SK-N-SH (cell line): ENCODE measurements at regions not wholly inside any gene's neighbourhood (a gene's known extent, or its start where the extent isn't known, plus 50 kb on each side); places are given as distances from the start of the nearest gene placed in this dataset.

Source experiments
- CTCF ChIA-PET: fragments of 300-600, 350-600 bp; formaldehyde crosslinking; extraction: SDS; loops from one replicate; lab custom pipeline; 2021; lab: Yijun Ruan, JAX
- POLR2A ChIA-PET: fragments of 350-600 bp; sonication (Branson Sonifier 250); formaldehyde crosslinking; extraction: SDS; loops from one replicate; lab custom pipeline; 2020; ENCODE audit warnings: antibody characterized with exemption, inconsistent platforms; lab: Yijun Ruan, JAX
- DNase-seq: peaks from one replicate; pipeline ENCODE4 v3.0.0; 2012
- H2AFZ ChIP-seq: fragments of 200-600 bp; sonication (generic); 2 replicates; pipeline ENCODE4 v1.8.1; 2016; ENCODE audit warnings: antibody characterized with exemption, mild to moderate bottlenecking, low read depth
- H3F3A ChIP-seq: fragments of 200-600 bp; sonication (generic); replicated peaks from 2 replicates; pipeline ENCODE3; 2016; ENCODE audit warnings: antibody characterized with exemption, mild to moderate bottlenecking; ENCODE audit not compliant: insufficient read depth
- H3K27ac ChIP-seq, 2 experiments: fragments of 200-500 bp in 1 of 2; fragments of 200-600 bp in 1 of 2; sonication (Bioruptor generic) in 1 of 2; sonication (generic), shearing (Covaris generic) in 1 of 2; 2 replicates each; pipeline versions ENCODE4 v1.5.1 to v1.6.1; 2014 to 2016; ENCODE audit warnings: low read depth in 2 of 2, inconsistent platforms in 1 of 2, low read length in 1 of 2, mild to moderate bottlenecking in 1 of 2, mixed read lengths in 1 of 2
- H3K27me3 ChIP-seq: fragments of 200-600 bp; sonication (generic), shearing (Covaris generic); 2 replicates; pipeline ENCODE4 v1.6.1; 2016; ENCODE audit warnings: mixed run types; ENCODE audit not compliant: insufficient read depth
- H3K36me3 ChIP-seq, 2 experiments: fragments of 200-500 bp in 1 of 2; fragments of 200-600 bp in 1 of 2; sonication (Bioruptor generic) in 1 of 2; sonication (generic) in 1 of 2; replicated peaks in 1 of 2; 2 replicates each; pipeline versions ENCODE3 to v1.5.1; 2014 to 2016; ENCODE audit warnings: low read length in 1 of 2, mild to moderate bottlenecking in 1 of 2; ENCODE audit not compliant: insufficient read depth in 2 of 2, control insufficient read depth in 1 of 2
- H3K4me1 ChIP-seq, 2 experiments: fragments of 200-500 bp in 1 of 2; fragments of 200-600 bp in 1 of 2; sonication (Bioruptor generic) in 1 of 2; sonication (generic), shearing (Covaris generic) in 1 of 2; 2 replicates each; pipeline versions ENCODE4 v1.5.1 to v1.6.1; 2014 to 2016; ENCODE audit warnings: low read depth in 1 of 2, low read length in 1 of 2, mixed run types in 1 of 2; ENCODE audit not compliant: insufficient read depth in 2 of 2, control insufficient read depth in 1 of 2
- H3K4me2 ChIP-seq: fragments of 200-600 bp; sonication (generic), shearing (Covaris generic); 2 replicates; pipeline ENCODE4 v1.6.1; 2017; ENCODE audit warnings: mixed run types
- H3K4me3 ChIP-seq, 2 experiments: fragments of 200-500 bp in 1 of 2; fragments of 200-600 bp in 1 of 2; sonication (Bioruptor generic) in 1 of 2; sonication (generic), shearing (Covaris generic) in 1 of 2; 2 replicates each; pipeline versions ENCODE4 v1.5.1 to v1.8.1; 2014 to 2016; ENCODE audit warnings: low read depth in 2 of 2, inconsistent platforms in 1 of 2, low read length in 1 of 2, mild to moderate bottlenecking in 1 of 2, mixed read lengths in 1 of 2, moderate library complexity in 1 of 2
- H3K79me2 ChIP-seq: fragments of 200-600 bp; sonication (generic); 2 replicates; pipeline ENCODE4 v1.8.1; 2017; ENCODE audit warnings: mild to moderate bottlenecking; ENCODE audit not compliant: insufficient read depth
- H3K9ac ChIP-seq: fragments of 200-600 bp; sonication (generic); 2 replicates; pipeline ENCODE4 v1.6.1; 2017; ENCODE audit warnings: mixed run types
- H3K9me2 ChIP-seq: fragments of 200-600 bp; sonication (generic); 2 replicates; pipeline ENCODE4 v1.6.1; 2017; ENCODE audit warnings: mixed run types
- H3K9me3 ChIP-seq: fragments of 200-600 bp; sonication (generic); 2 replicates; pipeline ENCODE4 v1.6.1; 2017; ENCODE audit warnings: mixed run types, mild to moderate bottlenecking, moderate library complexity
- H4K20me1 ChIP-seq: fragments of 200-600 bp; sonication (generic); 2 replicates; pipeline ENCODE4 v1.6.1; 2017; ENCODE audit warnings: mild to moderate bottlenecking, mixed run types; ENCODE audit not compliant: insufficient read depth
- CTCF ChIP-seq: fragments of 200-600 bp; sonication (generic); IDR thresholded peaks from 2 replicates; pipeline ENCODE4 v1.6.1; 2017; ENCODE audit warnings: antibody characterized with exemption, mild to moderate bottlenecking, moderate library complexity
- FOXM1 ChIP-seq: IDR thresholded peaks from 2 replicates; pipeline ENCODE4 v1.4.0; 2012; ENCODE audit warnings: low read depth, mild to moderate bottlenecking
- GABPA ChIP-seq: IDR thresholded peaks from 2 replicates; pipeline ENCODE4 v1.4.0; 2012; ENCODE audit warnings: low read depth, mild to moderate bottlenecking
- GATA2 ChIP-seq: sonication (generic); formaldehyde crosslinking; IDR thresholded peaks from 2 replicates; pipeline ENCODE4 v1.5.0; 2020; ENCODE audit warnings: mild to moderate bottlenecking, missing genetic modification reagents
- IRF3 ChIP-seq: fragments of 150-350 bp; IDR thresholded peaks from 2 replicates; pipeline ENCODE4 v1.6.1; 2016; ENCODE audit warnings: mild to moderate bottlenecking, low read depth, low read length
- JUND ChIP-seq: IDR thresholded peaks from 2 replicates; pipeline ENCODE4 v1.4.0; 2012
- MXI1 ChIP-seq: IDR thresholded peaks from 2 replicates; pipeline ENCODE4 v1.6.1; 2012; ENCODE audit warnings: mild to moderate bottlenecking, low read depth, low read length, improper control_type of control experiment
- RAD21 ChIP-seq: IDR thresholded peaks from 2 replicates; pipeline ENCODE4 v1.6.1; 2012; ENCODE audit warnings: mild to moderate bottlenecking, low read length
- RFX5 ChIP-seq: IDR thresholded peaks from 2 replicates; pipeline ENCODE4 v1.6.1; 2012; ENCODE audit warnings: mild to moderate bottlenecking, improper control_type of control experiment, low read length
- SIN3A ChIP-seq: IDR thresholded peaks from 2 replicates; pipeline ENCODE4 v1.6.1; 2012; ENCODE audit warnings: low read depth, mild to moderate bottlenecking, low read length, moderate library complexity, borderline replicate concordance
- SMC3 ChIP-seq: IDR thresholded peaks from 2 replicates; pipeline ENCODE4 v1.6.1; 2012; ENCODE audit warnings: low read depth, low read length, improper control_type of control experiment
- USF1 ChIP-seq: IDR thresholded peaks from 2 replicates; pipeline ENCODE4 v1.4.0; 2012; ENCODE audit warnings: low read depth, borderline replicate concordance
- USF2 ChIP-seq: fragments of 150-350 bp; IDR thresholded peaks from 2 replicates; pipeline ENCODE4 v1.6.1; 2017; ENCODE audit warnings: antibody characterized with exemption, low read length, low read depth, borderline replicate concordance
- WGBS: methylation state at CpG from one replicate; pipeline ENCODE4 v1.1.6; 2017; ENCODE audit warnings: low lambda C conversion rate; 5-methylcytosine and 5-hydroxymethylcytosine counted together

GRCh38 chr1:30248373-30248772 is 475.0 kb downstream of the MATN1 start (continued):
- TF ChIP-seq GATA2 (CRISPR knock-in tag) (no peak), GABPA (no peak), USF1 (no peak), FOXM1 (no peak)

GRCh38 chr1:30244801-30245200 is 478.6 kb downstream of the MATN1 start:
- Histone ChIP-seq H3K36me3 (no peaks in the 10 kb centered on the region), H3K4me1 (no peaks in the 10 kb centered on the region; a peak in 2 of 4 replicates), H4K20me1 (no peaks in the 10 kb centered on the region), H3K9me3 (no peaks in the 10 kb centered on the region), H3K4me2 (no peak overlapping the region), H3K4me3 (no peak overlapping the region), H3F3A (no peaks in the 10 kb centered on the region), H3K9me2 (no peaks in the 10 kb centered on the region), H3K9ac (no peak overlapping the region), H3K79me2 (no peaks in the 10 kb centered on the region), H3K27ac (no peak overlapping the region), H3K27me3 (no peaks in the 10 kb centered on the region), H2AFZ (no peak overlapping the region)
- DNase-seq = no peak
- POLR2A ChIA-PET = no interaction called here
- TF ChIP-seq RAD21 (no peak), CTCF (no peak), RFX5 (no peak), USF2 (no peak), SIN3A (no peak), SMC3 (no peak), FOXM1 (no peak), JUND (no peak), MXI1 (no peak), IRF3 (no peak)
- CTCF ChIA-PET = interaction anchor here (3.3 kb wide), 1 partner anchor 12 kb away, joined by 11 read pairs; no protein-coding TSS in a partner anchor
- 52% methylated on average over 9 of the region's 9 CpGs for WGBS
